GM19468 (cell line): ENCODE measurements at regions not wholly inside any gene's neighbourhood (a gene's known extent, or its start where the extent isn't known, plus 50 kb on each side); places are given as distances from the start of the nearest gene placed in this dataset.

Experiments used
- ATAC-seq: cut with Tn5 transposase; IDR thresholded peaks from one replicate; pipeline ENCODE4 v1.9.1; 2021; ENCODE audit warnings: mild to moderate bottlenecking, moderate library complexity, moderate number of reproducible peaks; ENCODE audit not compliant: unreplicated experiment; ENCODE audit errors: extremely low read depth

DNA sequence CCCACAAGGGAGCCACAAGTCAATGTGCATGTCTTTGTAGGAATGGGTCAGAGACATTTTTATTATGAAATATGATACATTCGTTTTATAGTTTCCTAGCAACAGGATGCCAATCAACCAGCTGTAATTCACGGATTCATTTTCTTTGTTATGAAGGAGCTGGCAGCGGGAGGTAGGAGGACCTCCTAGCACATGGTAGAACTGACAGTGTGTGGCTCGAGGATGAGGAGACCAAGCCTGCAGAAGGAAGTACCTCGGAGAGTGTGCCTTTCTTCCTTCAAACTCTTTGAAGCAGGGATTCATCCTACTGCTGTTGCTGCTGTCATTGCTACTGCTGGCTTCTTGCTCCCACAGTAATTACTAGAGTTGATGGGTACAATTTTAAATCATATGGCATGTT lies 504.8 kb upstream of the KLHL29 start:
- no peak for ATAC-seq

DNA sequence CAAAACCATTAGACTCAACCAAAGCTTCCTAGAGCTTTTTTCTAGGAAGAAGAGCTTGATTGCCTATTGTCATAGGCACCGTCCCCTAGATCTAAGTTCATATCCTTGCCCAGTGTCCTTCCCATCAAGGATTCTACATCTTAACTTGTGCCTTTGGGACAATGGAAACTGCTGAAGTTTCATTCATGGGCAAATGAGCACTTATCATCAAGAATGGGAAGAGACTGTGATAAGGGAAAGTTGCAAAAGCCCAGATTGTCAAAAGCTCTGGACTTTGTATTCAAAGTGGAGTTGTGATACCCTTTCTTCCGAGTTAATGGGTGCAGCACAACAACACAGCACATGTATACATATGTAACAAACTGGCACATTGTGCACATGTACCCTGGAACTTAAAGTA lies 503.0 kb upstream of the KLHL29 start:
- no peak for ATAC-seq

DNA sequence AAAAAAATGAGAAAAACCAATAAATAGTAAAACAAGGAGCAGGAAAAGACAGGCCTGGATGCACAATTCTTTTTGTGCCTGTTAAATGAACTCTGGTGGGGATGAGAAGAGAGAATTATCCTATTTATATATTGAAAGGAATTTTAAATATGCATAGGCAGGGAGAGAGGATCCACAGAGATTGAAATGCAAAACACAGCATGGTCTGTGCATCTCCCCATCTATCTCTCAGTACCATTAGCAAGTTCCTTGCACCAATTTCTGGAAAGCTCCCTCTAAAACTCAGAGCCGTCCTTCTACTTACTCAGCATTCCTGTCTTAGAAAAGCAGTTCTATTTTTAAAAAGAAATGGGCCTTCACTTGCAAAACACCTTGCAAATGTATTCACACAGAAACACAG lies 502.3 kb upstream of the KLHL29 start:
- no peak for ATAC-seq

DNA sequence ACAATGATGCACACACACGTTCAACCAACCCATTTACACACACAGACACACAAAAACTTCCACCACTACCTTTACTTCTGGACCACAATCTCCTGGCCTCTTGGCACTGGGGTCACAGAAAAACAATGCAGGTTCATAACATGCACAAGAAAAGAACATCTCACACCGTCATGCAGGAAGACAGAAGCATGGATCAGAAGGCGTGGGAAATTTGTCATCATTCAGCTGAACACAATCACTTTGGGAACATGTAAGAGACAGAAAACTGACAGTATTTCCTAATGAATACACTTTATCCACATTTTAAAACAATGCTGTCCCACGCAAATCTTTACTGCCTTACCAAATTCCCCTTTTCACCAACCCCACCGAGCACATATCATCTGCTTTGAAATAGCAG lies 501.9 kb upstream of the KLHL29 start:
- no peak for ATAC-seq

- ATAC-seq: no peak
Measured at GRCh38 chr2:22885245-22885644, 499.7 kb upstream of the KLHL29 start.

GRCh38 chr2:22887426-22887825 lies 497.6 kb upstream of the KLHL29 start:
- ATAC-seq: no peak

GRCh38 chr2:22887845-22888244 lies 497.1 kb upstream of the KLHL29 start:
- no peak for ATAC-seq

DNA sequence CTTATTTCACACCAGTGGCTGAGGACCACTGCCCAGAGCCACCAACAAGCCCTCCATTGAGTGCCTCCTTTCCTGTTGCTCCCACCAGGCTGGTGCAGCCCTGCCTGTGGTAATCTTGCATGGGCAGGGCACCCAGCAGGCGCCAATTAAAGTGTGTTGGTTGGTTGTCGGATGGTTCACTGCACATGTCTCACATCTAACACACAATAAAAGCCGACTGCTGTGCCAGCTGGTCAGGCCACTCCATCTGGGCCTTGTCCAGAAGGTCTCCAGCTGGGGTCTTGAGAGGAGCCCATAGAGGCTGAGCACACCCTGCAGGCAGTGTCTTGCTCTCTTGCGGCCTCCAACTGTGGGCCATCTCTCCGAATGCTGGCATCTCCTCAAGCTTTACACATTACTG lies 494.8 kb upstream of the KLHL29 start:
- no peak for ATAC-seq

DNA sequence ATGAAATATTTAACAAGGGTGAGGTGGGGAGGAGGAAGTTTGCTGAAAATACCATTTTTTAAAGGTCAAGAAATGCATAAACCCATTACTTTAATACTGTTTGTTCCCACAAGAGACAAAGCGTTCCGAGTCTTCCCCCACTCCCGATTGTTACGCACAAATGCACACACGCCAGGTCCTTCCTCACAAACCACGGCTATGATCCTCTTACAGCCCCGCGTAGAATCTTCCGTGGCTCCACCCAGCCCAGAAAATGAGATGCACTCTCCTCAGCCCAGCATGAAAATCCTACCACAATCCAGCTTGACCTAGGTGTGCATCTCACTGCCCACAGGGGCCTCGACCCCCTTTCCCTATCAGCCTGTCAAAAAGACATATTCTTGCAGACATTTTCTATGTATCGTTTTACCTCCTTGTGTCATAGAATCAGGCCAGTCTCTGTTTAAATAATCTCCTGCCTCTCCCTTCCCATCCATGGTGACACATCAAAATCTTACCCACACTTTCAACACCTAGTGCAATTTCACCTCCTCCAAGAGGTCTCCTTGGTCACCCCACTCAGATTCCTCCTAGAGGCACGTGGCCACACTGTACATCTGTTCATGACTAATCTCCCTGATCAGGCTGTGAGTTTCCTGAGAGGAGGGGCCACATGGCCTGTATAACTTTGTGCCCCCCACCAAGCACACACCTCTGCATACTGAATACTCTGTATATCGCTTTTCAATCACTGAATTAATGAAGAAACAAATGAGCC lies 491.0 kb upstream of the KLHL29 start:
- ATAC-seq: no peak

- no peak for ATAC-seq
Measured at GRCh38 chr2:22894761-22895160, 490.2 kb upstream of the KLHL29 start.

DNA sequence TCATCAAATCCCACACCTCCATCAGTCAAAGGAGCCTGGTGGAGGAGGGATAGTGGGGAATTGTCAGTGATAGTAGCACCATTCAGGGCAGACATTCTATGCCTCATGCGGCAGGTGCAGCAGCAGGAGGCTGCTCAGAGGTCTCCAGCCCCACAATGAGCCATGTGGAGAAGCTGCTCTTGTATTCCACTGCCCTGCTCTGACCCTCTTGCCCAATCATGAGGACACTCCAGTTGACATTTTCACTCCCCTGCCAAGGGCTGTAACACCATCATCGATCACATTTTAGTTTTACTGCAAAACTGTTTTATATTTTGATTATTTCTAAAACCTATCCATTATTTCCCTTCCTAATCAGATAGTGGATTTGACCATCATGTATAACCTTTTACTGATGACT lies 487.6 kb upstream of the KLHL29 start:
- no peak for ATAC-seq

DNA sequence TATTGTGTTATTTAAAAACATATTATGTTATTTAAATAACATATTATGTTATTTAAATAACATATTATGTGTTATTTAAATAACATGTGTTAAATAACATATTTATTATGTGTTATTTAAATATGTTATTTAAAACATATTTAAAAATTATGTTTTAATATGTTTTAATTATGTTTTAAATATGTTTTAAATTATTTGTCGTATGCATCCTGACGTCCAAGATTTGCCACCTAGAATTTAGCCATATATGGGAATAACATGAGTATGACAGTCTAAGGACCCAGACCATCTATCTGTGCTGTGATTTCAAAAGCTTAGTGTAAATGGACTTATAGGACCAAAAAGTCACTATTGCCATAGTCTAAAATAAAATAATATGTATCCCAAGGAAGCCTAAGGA lies 484.3 kb upstream of the KLHL29 start:
- ATAC-seq: no peak

DNA sequence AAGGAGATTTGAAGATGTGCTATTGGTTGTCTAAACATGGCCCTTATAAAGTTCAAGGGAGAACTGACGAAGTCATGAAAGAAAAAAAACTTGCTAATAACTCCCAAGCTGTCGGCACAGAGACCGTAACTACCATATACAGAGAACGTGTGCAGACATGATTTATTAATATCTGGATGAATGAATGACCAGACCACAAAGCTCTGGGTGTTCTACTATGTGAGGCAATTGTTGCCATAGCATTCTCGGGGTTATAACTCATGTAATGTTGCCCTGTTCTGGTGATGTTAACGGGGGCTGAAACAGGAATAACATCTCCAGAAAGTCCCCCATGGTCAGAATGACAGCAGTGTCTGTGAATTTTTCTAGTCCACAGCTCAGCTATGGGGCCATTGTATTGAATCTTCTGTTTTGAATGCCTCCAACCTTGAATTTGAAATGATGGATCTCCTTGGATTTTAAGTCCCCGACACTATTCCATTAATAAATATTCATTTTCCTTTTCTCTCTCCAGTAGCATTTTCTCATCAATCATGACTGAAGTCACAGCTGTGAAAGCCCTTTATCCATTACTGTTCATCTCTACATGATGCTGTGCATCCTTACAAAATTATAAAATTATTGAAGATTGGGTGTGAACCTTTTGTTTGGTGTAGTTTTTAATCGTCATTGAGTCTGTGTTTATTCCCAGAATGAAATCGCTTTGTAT lies 483.4 kb upstream of the KLHL29 start:
- no peak for ATAC-seq

GRCh38 chr2:22902180-22902550 lies 482.8 kb upstream of the KLHL29 start:
- ATAC-seq: no peak

DNA sequence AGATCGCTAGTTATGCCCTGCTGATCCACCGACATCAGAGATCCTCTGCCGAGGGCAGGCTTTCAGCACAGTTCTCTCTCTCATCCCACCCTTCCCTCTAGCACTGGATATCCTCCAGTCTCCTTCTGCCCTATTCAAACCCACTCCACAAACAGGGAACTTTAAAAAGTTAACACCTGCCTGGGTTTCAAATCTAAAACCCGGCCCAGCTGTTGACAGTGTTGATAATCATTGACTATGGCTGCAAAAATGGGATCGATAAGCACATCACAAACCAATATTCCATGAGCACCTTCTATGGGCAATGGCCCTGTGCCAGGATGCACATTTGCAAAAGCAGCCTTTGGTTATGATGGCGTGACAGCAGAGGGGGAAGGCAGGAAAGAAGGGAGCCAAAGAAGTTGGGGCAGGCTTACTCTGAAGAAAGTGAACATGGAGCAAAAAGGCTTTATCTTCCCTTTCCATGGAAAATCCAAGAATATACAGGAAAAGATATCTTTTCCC lies 482.3 kb upstream of the KLHL29 start:
- ATAC-seq: no peak

DNA sequence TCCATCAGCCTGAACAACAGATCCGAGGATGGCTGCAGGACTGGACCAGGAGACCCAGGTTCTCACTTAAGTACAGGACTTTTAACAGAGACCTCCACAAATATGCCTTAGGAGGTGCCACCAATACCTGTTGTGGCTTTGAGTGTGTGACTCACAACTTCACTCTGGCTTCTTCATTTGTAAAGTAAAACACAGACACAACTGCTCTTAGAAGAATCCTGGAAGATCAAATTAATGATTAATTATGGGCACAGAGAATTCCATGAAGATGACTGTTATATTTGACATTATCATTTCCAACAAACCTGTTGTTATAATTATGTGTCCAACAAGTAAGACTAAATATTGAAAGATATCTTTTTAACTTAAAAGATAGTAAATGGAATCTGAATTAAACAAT lies 481.4 kb upstream of the KLHL29 start:
- ATAC-seq: no peak

DNA sequence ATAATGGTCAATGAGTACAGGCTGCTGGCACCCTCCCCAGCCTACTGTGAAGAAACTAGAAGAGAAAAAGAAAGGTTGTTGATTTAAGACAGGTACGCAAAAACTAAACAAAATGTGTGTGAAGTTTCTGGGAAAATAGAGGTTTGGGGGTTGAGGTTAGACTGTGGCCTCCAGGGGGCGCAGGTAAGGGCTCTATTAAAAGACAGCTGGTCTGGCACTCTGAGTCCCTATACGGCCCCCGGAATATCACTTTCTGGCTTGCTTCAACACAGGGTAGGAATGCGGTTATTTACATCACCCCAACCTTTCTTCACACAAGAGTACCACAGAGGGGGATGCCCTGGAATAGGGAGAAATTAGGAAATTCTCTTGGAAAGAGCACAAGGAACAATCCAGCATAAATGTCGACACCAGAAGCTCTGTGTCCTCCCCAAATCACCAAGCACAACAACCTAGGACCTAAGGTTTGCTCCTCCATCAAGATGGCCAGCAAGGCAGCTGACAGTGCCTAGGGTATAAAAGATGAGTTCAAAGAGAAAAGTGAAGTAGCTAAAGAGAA lies 480.8 kb upstream of the KLHL29 start:
- ATAC-seq: no peak

DNA sequence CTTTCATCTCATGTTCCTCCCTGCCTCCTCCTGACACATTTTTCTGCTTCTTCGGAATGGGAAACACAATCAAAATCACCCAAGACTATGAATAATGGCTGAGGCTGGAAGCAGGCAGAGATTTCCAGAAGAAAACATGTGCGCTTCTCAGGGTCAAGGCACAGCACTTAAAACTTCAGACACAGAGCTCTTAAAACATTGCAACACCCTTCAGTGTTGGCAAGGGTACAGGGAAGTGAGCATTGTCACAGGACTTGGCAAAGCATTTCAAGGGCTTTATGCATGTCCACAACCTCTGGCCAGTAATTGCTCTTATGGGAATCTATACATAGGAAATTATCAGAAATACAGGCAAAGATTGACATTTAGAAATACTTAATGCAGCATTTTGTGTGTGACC lies 477.6 kb upstream of the KLHL29 start:
- ATAC-seq: no peak

DNA sequence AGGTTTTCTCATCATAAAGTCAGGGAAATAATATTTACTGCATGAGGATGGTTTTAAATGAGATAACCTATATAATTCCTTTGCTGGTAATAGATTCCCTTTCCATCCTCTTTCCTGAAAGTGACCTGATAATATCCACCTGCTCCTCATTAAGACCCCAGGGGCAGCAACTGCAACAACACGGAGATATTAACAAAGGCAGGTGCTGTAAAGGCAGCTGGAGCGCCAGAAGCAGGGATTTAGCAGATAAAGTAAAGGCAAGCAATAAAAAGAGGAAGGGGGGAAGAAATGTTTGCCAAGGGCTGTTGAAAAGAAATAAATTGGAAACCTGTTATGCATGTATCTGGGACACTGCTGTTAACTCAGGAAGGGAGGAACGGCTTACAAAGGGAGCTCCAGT lies 472.6 kb upstream of the KLHL29 start:
- ATAC-seq: no peak

- no peak for ATAC-seq
Measured at GRCh38 chr2:22929998-22930397, 455.0 kb upstream of the KLHL29 start.

- ATAC-seq: no peak
Measured at GRCh38 chr2:22930781-22931180, 454.2 kb upstream of the KLHL29 start.

GRCh38 chr2:22932288-22932687 lies 452.7 kb upstream of the KLHL29 start:
- ATAC-seq: no peak
